ENCODE measurements at regions not wholly inside any gene's neighbourhood (a gene's known extent, or its start where the extent isn't known, plus 50 kb on each side); places are given as distances from the start of the nearest gene placed in this dataset.

DNA sequence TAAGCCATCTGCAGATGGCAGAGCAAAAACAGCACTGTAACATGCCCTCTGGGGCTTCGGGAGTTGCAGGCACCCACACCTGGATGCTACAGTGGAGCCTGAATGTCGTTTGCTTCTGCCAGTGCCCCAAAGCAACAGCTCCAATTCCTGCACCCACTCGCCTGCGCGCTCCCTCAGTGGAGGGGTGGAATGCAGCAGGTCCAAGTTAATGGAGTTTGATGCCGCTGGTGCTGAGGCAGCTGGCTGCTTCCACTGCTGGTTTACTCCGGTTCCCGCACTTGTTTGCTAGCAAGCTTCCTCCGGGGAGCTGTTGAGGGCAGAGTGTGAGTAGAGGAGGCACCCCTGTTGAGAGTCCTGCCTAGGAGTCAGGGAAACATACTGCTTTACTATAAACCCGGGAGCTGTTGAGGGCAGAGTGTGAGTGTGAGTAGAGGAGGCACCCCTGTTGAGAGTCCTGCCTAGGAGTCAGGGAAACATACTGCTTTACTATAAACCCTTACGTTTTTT, 584.0 kb upstream of the TMPRSS15 start:
- Histone ChIP-seq H3K9ac (ENCODE audit: low read length) (no peak overlapping the region), H4K20me1 (ENCODE audit: insufficient read depth, low read length) (no peaks in the 10 kb centered on the region), H3K4me3 (ENCODE audit: insufficient read depth, low read depth, low read length) (no peak overlapping the region), H3K4me2 (ENCODE audit: low read length) (no peak overlapping the region), H3K79me2 (ENCODE audit: insufficient read depth, low read length) (no peaks in the 10 kb centered on the region), H3K4me1 (ENCODE audit: insufficient read depth, low read length) (no peaks in the 10 kb centered on the region), H3K27me3 (ENCODE audit: insufficient read depth, low read length) (no peaks in the 10 kb centered on the region), H3K36me3 (ENCODE audit: insufficient read depth, low read length) (no peaks in the 10 kb centered on the region), H2AFZ (ENCODE audit: low read depth, low read length) (no peak overlapping the region), H3K9me3 (ENCODE audit: insufficient read depth, low read depth, low read length) (no peaks in the 10 kb centered on the region), H3K27ac (ENCODE audit: low read depth, low read length) (no peak overlapping the region)
- no peak overlapping the region for H3K27ac Mint-ChIP-seq (ENCODE audit: unreplicated experiment)
- H3K9me3 Mint-ChIP-seq (ENCODE audit: unreplicated experiment): peaks cover 4% of the 10 kb centered on the region
- H3K4me3 Mint-ChIP-seq (ENCODE audit: unreplicated experiment): no peak overlapping the region
- no peaks in the 10 kb centered on the region for H3K36me3 Mint-ChIP-seq (ENCODE audit: low read depth, unreplicated experiment)
- H3K27me3 Mint-ChIP-seq (ENCODE audit: low read depth, unreplicated experiment): peaks cover 3% of the 10 kb centered on the region
- DNase-seq (ENCODE audit: low read depth) (no peak), FAIRE-seq (no peak)
- H3K4me1 Mint-ChIP-seq (ENCODE audit: low read depth, unreplicated experiment): no peaks in the 10 kb centered on the region
- TF ChIP-seq, protein P1, sequence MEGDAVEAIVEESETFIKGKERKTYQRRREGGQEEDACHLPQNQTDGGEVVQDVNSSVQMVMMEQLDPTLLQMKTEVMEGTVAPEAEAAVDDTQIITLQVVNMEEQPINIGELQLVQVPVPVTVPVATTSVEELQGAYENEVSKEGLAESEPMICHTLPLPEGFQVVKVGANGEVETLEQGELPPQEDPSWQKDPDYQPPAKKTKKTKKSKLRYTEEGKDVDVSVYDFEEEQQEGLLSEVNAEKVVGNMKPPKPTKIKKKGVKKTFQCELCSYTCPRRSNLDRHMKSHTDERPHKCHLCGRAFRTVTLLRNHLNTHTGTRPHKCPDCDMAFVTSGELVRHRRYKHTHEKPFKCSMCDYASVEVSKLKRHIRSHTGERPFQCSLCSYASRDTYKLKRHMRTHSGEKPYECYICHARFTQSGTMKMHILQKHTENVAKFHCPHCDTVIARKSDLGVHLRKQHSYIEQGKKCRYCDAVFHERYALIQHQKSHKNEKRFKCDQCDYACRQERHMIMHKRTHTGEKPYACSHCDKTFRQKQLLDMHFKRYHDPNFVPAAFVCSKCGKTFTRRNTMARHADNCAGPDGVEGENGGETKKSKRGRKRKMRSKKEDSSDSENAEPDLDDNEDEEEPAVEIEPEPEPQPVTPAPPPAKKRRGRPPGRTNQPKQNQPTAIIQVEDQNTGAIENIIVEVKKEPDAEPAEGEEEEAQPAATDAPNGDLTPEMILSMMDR (IDR thresholded peaks at IDR 0.05; ENCODE audit: insufficient read depth, low read depth, low read length): no peak
- TF ChIP-seq EZH2 (IDR thresholded peaks at IDR 0.05; ENCODE audit: insufficient read depth, low read length): no peak

DNA sequence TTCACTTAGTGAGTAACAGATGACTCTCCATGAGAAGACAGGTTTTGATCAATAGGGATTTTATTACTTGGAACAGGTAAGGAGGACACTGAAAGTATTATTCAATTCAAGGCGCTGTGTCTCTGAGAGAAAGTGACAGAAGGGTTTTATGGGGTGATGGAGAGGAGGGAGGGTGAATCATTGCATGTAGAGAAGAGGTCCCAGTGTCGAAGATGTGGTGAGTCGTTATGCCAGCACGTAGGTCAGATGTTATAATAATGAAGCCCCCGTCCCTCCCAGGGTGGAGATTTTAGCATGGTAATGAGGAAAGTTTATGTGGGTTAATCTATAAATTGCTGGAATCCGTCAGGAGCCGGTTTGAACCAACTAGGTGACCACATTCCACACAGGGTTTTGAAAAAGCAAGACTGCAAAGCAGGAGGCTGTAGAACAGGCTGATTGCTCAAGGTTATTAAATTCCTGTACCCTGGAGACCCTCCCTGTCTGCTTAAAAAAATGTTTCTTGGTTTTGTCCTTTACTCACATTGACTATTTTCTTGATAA, 586.4 kb upstream of the TMPRSS15 start:
- no peaks in the 10 kb centered on the region for H3K36me3 ChIP-seq (ENCODE audit: insufficient read depth, low read length)
- Mint-ChIP-seq H3K4me1 (ENCODE audit: low read depth, unreplicated experiment) (no peaks in the 10 kb centered on the region), H3K27ac (ENCODE audit: unreplicated experiment) (no peak overlapping the region), H3K27me3 (ENCODE audit: low read depth, unreplicated experiment) (no peaks in the 10 kb centered on the region), H3K36me3 (ENCODE audit: low read depth, unreplicated experiment) (no peaks in the 10 kb centered on the region), H3K4me3 (ENCODE audit: unreplicated experiment) (no peak overlapping the region), H3K9me3 (ENCODE audit: unreplicated experiment) (peaks cover 2% of the 10 kb centered on the region)
- no peaks in the 10 kb centered on the region for H3K27me3 ChIP-seq (ENCODE audit: insufficient read depth, low read length)
- H3K79me2 ChIP-seq (ENCODE audit: insufficient read depth, low read length): no peaks in the 10 kb centered on the region
- H3K4me3 ChIP-seq (ENCODE audit: insufficient read depth, low read depth, low read length): no peak overlapping the region
- H3K9me3 ChIP-seq (ENCODE audit: insufficient read depth, low read depth, low read length): no peaks in the 10 kb centered on the region
- H4K20me1 ChIP-seq (ENCODE audit: insufficient read depth, low read length): no peaks in the 10 kb centered on the region
- DNase-seq (ENCODE audit: low read depth): no peak
- FAIRE-seq: no peak
- no peak overlapping the region for H3K9ac ChIP-seq (ENCODE audit: low read length)
- H2AFZ ChIP-seq (ENCODE audit: low read depth, low read length): no peak overlapping the region
- H3K27ac ChIP-seq (ENCODE audit: low read depth, low read length): no peak overlapping the region
- TF ChIP-seq EZH2 (IDR thresholded peaks at IDR 0.05; ENCODE audit: insufficient read depth, low read length): no peak
- TF ChIP-seq, protein P1 (IDR thresholded peaks at IDR 0.05; ENCODE audit: insufficient read depth, low read depth, low read length): no peak
- H3K4me1 ChIP-seq (ENCODE audit: insufficient read depth, low read length): no peaks in the 10 kb centered on the region
- no peak overlapping the region for H3K4me2 ChIP-seq (ENCODE audit: low read length)

DNA sequence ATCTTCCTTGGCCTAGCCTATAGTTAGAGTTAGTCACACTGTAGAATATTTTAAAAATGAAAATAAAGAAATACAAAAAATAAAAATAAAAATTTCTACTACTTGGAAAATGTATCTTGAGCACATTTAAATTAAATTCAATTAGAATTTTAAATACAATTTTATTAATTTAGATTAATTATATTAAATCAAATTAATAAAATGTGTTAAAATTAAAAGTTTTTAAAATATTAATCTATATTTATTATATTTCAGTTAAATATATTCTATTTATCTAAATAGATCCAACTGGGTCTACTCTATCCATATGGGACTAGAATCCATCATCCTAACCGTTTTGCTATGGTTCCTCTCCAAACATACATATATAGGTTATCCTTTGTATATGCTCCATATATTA, 588.3 kb upstream of the TMPRSS15 start:
- no peaks in the 10 kb centered on the region for H3K36me3 ChIP-seq (ENCODE audit: insufficient read depth, low read length)
- no peaks in the 10 kb centered on the region for H3K4me1 ChIP-seq (ENCODE audit: insufficient read depth, low read length)
- Mint-ChIP-seq H3K4me3 (ENCODE audit: unreplicated experiment) (no peak overlapping the region), H3K4me1 (ENCODE audit: low read depth, unreplicated experiment) (no peaks in the 10 kb centered on the region), H3K27me3 (ENCODE audit: low read depth, unreplicated experiment) (no peaks in the 10 kb centered on the region), H3K27ac (ENCODE audit: unreplicated experiment) (no peak overlapping the region), H3K36me3 (ENCODE audit: low read depth, unreplicated experiment) (no peaks in the 10 kb centered on the region), H3K9me3 (ENCODE audit: unreplicated experiment) (peaks cover 2% of the 10 kb centered on the region)
- H3K9me3 ChIP-seq (ENCODE audit: insufficient read depth, low read depth, low read length): no peaks in the 10 kb centered on the region
- no peak for FAIRE-seq
- H3K79me2 ChIP-seq (ENCODE audit: insufficient read depth, low read length): no peaks in the 10 kb centered on the region
- no peak overlapping the region for H3K27ac ChIP-seq (ENCODE audit: low read depth, low read length)
- no peak overlapping the region for H3K9ac ChIP-seq (ENCODE audit: low read length)
- no peak overlapping the region for H2AFZ ChIP-seq (ENCODE audit: low read depth, low read length)
- no peak overlapping the region for H3K4me2 ChIP-seq (ENCODE audit: low read length)
- DNase-seq (ENCODE audit: low read depth): no peak
- TF ChIP-seq, protein P1 (IDR thresholded peaks at IDR 0.05; ENCODE audit: insufficient read depth, low read depth, low read length): no peak
- TF ChIP-seq EZH2 (IDR thresholded peaks at IDR 0.05; ENCODE audit: insufficient read depth, low read length): no peak
- H4K20me1 ChIP-seq (ENCODE audit: insufficient read depth, low read length): no peaks in the 10 kb centered on the region
- no peaks in the 10 kb centered on the region for H3K27me3 ChIP-seq (ENCODE audit: insufficient read depth, low read length)
- H3K4me3 ChIP-seq (ENCODE audit: insufficient read depth, low read depth, low read length): no peak overlapping the region

All from astrocyte (in vitro differentiated cells and primary cell).